A673 (cell line): ENCODE measurements at regions not wholly inside any gene's neighbourhood (a gene's known extent, or its start where the extent isn't known, plus 50 kb on each side); places are given as distances from the start of the nearest gene placed in this dataset.

Experiments
- BruUV-seq: library from RNA; stranded (reverse); fragments of 400-500 nt; replicated peaks from 2 replicates; lab custom pipeline; 2021; lab: Mats Ljungman, UMichigan
- CTCF ChIA-PET: fragments of 300-600 bp; sonication (Branson Sonifier 250); formaldehyde crosslinking; loops from one replicate; lab custom pipeline; 2022; ENCODE audit warnings: antibody characterized with exemption; lab: Charles Lee
- POLR2A ChIA-PET: fragments of 300-600 bp; sonication (Branson Sonifier 250); formaldehyde crosslinking; loops from one replicate; lab custom pipeline; 2022; ENCODE audit warnings: antibody characterized with exemption; ENCODE audit not compliant: low non-redundant PET; lab: Charles Lee
- DNase-seq: peaks from one replicate; pipeline ENCODE4 v3.0.0-alpha.2; 2015; ENCODE audit warnings: low spot score
- H3K27ac ChIP-seq: fragments of 200-600 bp; sonication (generic); 2 replicates; pipeline ENCODE4 v1.5.1; 2016; ENCODE audit warnings: mixed run types, low read depth, mild to moderate bottlenecking, mixed read lengths, antibody characterized with exemption, low read length; ENCODE audit not compliant: poor library complexity, severe bottlenecking
- H3K27me3 ChIP-seq: fragments of 200-600 bp; sonication (generic); replicated peaks from 2 replicates; pipeline ENCODE4 v1.6.1; 2017; ENCODE audit warnings: mixed run types, low read depth, mild to moderate bottlenecking, mixed read lengths, antibody characterized with exemption, low read length; ENCODE audit not compliant: insufficient read depth, poor library complexity
- H3K36me3 ChIP-seq: fragments of 200-600 bp; sonication (generic); 2 replicates; pipeline ENCODE4 v1.6.1; 2016; ENCODE audit warnings: mixed run types, mild to moderate bottlenecking, mixed read lengths, antibody characterized with exemption, low read length; ENCODE audit not compliant: insufficient read depth, poor library complexity, severe bottlenecking
- H3K4me1 ChIP-seq: fragments of 200-600 bp; sonication (generic); 2 replicates; pipeline ENCODE4 v1.6.1; 2017; ENCODE audit warnings: mixed run types, mild to moderate bottlenecking, mixed read lengths, antibody characterized with exemption, low read length; ENCODE audit not compliant: insufficient read depth, poor library complexity, severe bottlenecking
- H3K4me3 ChIP-seq: fragments of 200-600 bp; sonication (generic); 2 replicates; pipeline ENCODE4 v1.5.1; 2016; ENCODE audit warnings: low read depth, mixed run types, mild to moderate bottlenecking, mixed read lengths, low read length; ENCODE audit not compliant: poor library complexity, severe bottlenecking
- H3K9me3 ChIP-seq: fragments of 200-600 bp; sonication (generic); 2 replicates; pipeline ENCODE4 v1.6.1; 2016; ENCODE audit warnings: mixed run types, low read depth, mild to moderate bottlenecking, mixed read lengths, antibody characterized with exemption, low read length; ENCODE audit not compliant: poor library complexity, severe bottlenecking
- CTCF ChIP-seq: fragments of 300-800, 200-600 bp; sonication (generic); conservative IDR thresholded peaks from 2 replicates; pipeline ENCODE4 v1.5.1; 2017; ENCODE audit warnings: low read depth, mild to moderate bottlenecking, antibody characterized with exemption, low read length, moderate library complexity, mixed read lengths
- EZH2 ChIP-seq: fragments of 200-600 bp; sonication (generic); IDR thresholded peaks from 2 replicates; pipeline ENCODE4 v1.6.1; 2017; ENCODE audit warnings: borderline replicate concordance, low read depth, mild to moderate bottlenecking, mixed read lengths, antibody characterized with exemption, low read length; ENCODE audit not compliant: poor library complexity, severe bottlenecking
- intact Hi-C: fragments of 100-400 bp; cut with micrococcal nuclease; formaldehyde crosslinking; loops from one replicate; pipeline ENCODE4 v1.10.0; 2022; ENCODE audit not compliant: unreplicated experiment

- H3K4me1 ChIP-seq = no peaks in the 10 kb centered on the region
- DNase-seq = no peak
- BruUV-seq = no TSS peak
- intact Hi-C loops = no loop called here
- no peak overlapping the region for H3K27ac ChIP-seq
- H3K36me3 ChIP-seq = no peaks in the 10 kb centered on the region
- TF ChIP-seq EZH2 = no peak
- TF ChIP-seq CTCF = no peak
- CTCF ChIA-PET = no interaction called here
- H3K4me3 ChIP-seq = no peak overlapping the region
- peaks cover 76% of the 10 kb centered on the region for H3K9me3 ChIP-seq
- H3K27me3 ChIP-seq = no peaks in the 10 kb centered on the region
- POLR2A ChIA-PET = no interaction called here
Measured at GRCh38 chr15:26232691-26233090, 369.6 kb upstream of the ATP10A start.

- CTCF ChIA-PET = no interaction called here
- TF ChIP-seq EZH2 = no peak
- no peak for TF ChIP-seq CTCF
- Histone ChIP-seq H3K4me1 (no peaks in the 10 kb centered on the region), H3K36me3 (no peaks in the 10 kb centered on the region), H3K9me3 (peaks cover 70% of the 10 kb centered on the region), H3K27ac (no peak overlapping the region), H3K4me3 (no peak overlapping the region), H3K27me3 (no peaks in the 10 kb centered on the region)
- POLR2A ChIA-PET = no interaction called here
- BruUV-seq = no TSS peak
- intact Hi-C loops = no loop called here
- no peak for DNase-seq
Measured at GRCh38 chr15:26231096-26231495, 368.0 kb upstream of the ATP10A start.

- CTCF ChIA-PET = no interaction called here
- intact Hi-C loops = no loop called here
Measured at GRCh38 chr15:26224266-26224665, 361.1 kb upstream of the ATP10A start.

More at GRCh38 chr15:26224266-26224665, 361.1 kb upstream of the ATP10A start:
- no peak overlapping the region for H3K4me3 ChIP-seq
- no peak overlapping the region for H3K27ac ChIP-seq
- H3K9me3 ChIP-seq = peaks cover 57% of the 10 kb centered on the region
- POLR2A ChIA-PET = no interaction called here
- DNase-seq = no peak
- TF ChIP-seq EZH2 = no peak
- no peak for TF ChIP-seq CTCF
- H3K27me3 ChIP-seq = no peaks in the 10 kb centered on the region
- no TSS peak for BruUV-seq
- no peaks in the 10 kb centered on the region for H3K36me3 ChIP-seq
- no peaks in the 10 kb centered on the region for H3K4me1 ChIP-seq
